NCI-H1092 (cell line): ENCODE measurements at regions not wholly inside any gene's neighbourhood (a gene's known extent, or its start where the extent isn't known, plus 50 kb on each side); places are given as distances from the start of the nearest gene placed in this dataset.

Experiments used
- DNase-seq: peaks from one replicate; lab custom pipeline; 2025; lab: John Stamatoyannopoulos, UW

DNA sequence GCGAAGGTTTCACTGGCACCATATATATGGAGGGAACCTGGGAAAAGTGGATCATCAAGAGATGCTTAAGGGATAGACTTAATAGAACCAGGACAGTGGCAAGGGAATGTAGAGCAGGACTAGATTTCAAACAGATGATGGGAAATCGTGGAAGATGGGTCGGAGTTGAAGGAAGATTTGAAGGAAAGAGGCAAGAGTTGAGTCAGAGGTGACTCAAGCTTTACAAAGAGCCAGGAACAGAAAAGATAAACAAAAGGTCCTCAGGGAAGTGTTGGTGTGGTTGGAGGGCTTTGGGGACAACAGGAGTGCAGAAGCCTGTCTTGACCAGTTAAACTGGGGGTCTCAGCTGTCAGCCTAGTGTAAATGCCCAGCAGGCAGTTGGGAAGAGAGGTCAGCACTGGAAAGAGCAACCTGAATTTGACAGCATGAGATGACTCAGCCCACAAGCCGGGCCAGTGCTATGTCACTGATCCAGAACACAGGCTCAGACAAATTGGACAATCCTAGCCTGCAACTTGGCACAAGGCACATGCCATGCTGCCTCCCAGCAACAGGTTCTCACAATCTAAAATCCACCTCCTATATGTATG is 230.5 kb downstream of the IDS start:
- DNase-seq: no peak

DNA sequence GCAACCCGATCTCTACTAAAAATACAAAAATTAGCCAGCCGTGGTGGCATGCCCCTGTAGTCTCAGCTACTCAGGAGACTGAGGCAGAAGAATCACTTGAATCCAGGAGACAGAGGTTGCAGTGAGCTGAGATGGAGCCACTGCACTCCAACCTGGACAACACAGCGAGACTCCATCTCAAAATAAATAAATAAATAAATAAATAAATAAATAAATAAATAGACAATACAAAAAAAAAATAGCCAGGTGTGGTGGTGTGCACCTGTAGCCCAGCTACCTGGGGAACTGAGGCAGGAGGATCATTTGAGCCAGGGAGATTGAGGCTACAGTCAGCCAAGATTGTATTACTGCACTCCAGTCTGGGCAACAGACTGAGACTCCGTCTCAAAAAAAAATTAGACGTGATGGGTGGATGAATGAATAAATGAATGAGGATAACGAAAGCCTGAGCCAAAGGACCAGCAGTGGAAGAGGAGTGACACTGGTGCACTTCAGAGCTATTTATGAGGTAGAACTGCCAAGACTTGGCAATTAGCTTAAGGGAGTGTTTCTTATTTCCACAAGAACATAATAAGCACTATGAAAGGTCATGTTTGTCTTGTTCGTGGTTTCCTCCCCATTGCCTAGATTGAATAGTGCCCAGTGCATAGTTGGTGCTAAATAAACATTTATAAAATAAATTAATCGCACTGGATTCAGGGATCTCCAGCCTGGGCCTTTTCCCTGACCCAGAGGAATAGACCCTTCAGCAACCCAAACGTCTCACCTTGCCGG is 232.2 kb downstream of the IDS start:
- no peak for DNase-seq

DNA sequence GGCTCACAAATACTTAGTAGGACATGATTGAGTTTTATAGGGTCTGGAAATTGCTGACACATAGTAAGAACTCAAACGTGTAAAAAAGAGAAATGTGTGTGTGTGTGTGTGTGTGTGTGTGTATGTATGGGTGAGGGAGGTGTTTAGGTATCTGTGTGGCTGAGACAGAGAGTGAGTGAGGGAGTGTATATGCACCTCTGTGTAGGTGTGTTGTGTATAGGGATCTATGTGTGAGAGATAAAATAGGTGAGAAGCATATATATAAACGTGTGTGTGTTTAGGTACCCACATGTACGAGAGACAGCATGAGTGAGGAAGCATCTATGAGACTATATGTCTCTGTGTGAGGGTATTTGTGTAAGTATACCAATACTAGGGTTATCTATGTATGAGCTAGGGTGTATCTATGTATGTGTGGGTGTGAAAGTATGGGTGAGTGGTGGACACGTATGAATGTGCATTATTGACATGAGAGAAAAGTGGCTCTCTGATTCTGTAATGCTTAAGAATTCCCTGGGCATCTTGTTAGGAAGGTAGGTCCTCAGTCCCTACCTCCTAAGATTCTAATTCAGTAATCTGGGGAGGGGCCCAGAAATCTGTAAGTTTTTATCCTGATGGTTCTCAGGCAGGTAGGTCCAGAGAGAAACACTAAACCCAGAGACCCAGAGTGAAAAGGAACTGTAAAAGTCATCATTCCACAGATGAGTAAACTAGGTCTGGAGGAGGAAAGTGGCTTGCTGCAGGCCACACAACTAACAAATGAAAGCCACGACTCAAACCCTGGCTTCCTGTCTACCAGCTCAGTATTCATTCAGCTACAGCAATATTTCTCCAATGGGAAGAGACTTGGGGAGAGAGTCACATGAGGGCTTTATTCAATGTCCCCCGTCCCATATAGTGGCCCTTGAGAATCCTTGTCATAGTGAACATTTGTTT is 237.0 kb downstream of the IDS start:
- no peak for DNase-seq

DNA sequence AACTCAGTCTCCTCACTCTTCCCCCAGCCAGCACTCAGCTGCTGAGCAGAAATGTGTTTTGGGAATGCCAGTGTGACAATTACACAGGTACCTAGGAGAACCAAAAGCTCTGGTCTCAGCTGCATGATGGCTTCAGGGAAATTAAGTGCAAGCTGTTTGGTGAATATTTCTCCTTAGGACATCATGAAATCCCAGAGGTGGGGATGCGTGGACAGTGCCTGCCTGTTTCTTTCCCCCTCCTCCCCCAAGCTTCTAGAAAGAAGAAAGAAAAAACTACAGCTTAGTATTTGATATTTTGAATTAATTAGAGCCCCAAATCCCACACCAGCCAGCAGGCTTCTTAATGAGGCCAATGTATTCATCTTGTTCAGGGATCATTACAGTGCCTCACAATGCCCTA is 243.0 kb downstream of the IDS start:
- DNase-seq: no peak

DNA sequence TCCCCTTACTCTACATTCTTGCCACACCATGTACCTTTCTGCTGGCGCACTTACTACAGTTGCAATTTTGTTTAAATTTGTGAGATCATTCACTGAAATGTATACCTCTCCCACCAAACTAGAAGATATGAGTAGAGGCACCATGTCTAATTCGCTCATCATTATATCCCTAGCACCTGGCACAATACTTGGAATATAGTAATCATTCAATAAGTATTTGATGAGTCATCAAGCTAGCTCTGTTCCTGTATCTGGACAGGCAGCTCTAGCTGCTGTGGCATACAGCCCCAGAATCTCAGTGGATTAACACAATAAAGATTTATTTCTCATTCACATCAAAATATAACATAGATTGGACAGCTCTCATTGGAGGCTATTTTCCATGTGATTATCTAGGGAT is 245.9 kb downstream of the IDS start:
- no peak for DNase-seq

DNA sequence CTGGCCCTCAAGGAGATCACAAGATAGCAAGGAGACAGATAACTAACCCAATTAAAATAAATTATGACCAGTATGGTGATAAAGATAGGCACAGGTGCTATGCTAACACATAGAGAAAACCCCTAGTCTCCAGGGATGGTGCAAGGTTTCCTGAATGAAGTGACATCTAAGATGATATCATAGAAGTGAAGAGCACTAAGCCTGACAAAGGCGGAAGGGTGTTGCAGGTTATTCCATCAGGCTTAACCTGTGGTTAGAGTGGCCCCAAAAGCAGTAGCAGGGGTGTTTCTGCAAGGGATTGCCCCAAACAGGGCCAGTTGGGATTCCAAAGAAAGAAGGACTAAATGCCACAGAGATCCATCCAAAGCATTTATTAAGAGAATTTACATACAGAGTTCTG is 249.2 kb downstream of the IDS start:
- DNase-seq: no peak

DNA sequence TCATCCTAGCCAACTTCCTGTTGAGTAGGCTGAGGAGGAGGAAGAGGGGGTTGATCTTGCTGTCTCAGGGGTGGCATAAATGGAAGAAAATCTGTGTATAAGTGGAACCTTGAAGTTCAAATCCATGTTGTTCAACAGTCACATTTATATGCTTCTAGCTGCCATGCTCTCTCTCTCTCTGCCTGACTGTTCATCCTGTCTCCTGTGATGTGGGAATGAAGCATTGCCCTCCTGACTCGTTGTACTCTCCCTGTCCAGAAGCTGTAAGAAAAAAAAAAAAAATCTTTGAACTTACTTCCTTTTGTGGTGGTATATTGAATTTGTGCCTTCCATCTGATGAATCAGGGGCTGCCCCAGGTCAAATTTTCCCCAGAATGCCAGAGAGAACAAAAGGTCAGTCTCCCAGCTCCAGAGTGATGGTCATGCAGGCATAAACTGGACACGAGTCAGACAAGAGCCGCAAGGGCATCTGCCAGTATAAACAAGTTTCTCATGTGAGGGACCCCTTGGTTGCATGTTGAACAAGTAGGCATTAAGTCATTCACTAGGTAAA is 257.0 kb downstream of the IDS start:
- DNase-seq: no peak

DNA sequence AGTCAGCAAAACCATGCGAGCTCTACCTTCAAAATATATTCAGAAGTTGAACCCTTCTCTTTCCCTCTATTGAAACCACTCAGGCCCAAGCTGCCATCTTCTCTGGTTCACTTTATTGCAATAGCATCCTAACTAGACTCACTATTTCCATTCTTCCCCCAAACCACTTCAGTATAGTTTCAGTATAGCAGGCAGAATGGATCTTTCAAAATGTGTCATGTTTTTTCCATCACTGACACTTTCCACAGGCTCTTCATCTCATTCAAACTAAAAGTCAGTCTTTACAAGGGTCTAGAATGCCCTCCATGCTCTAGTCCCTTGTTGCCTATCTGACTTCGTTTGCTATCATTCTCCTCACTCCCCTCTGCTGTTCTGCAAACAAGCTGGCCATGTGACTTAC is 274.4 kb downstream of the IDS start:
- DNase-seq: no peak

DNA sequence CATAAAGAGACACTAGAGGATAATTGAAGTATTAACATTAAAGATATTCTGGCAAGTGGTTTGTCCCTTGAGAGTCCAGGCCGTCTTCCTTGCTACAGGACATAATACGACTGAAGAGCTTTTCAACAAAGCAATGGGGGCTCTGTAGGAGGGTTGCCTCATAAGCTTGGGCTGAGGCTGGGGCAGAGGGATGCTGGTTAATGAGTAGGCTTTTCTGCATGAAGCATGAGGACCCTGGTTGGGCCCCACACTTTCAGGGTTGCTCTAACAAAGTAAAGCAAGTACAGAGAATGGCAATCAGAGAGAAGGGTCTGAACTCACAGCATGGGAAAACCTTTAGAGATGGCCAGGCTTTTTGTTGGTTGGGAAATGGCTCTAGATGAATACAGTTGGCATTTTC is 281.3 kb downstream of the IDS start:
- no peak for DNase-seq

DNA sequence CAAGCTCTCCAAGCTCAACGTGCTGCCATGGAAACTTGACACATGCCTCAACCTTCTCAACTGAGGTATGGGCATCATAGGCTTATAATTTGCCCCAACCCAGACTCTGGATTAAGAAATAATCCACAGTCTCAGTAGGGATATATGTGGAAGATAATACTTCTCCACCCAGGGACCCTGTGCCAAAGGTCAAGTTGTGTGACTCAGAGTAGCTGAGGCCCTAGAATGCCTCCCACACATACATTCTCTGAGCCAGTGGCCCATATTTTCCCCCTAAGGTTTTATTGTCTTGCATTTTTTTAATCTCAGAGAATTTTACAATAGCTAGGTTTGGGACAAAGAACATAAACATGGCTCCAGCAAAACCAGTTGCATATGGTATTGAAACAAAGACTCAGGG is 283.1 kb downstream of the IDS start:
- DNase-seq: no peak

DNA sequence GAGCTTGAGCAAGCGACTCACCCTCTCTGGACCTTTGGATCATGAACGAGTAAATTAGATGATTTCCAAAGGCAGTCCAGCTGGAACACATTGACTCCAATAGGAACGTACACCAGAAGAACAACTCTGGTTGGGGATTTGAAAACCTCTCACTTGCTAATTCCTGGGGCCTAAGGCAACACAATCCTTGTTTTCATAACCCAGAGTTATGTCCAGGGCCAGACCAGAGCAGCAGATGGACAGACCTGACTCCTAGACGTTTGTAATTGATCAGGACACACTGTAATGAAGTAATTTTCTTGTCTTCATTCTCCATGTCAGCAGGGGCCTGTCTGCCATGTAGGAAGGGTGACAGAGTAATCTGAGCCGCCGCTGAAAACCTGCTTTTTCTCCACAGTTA is 283.9 kb downstream of the IDS start:
- DNase-seq: no peak

DNA sequence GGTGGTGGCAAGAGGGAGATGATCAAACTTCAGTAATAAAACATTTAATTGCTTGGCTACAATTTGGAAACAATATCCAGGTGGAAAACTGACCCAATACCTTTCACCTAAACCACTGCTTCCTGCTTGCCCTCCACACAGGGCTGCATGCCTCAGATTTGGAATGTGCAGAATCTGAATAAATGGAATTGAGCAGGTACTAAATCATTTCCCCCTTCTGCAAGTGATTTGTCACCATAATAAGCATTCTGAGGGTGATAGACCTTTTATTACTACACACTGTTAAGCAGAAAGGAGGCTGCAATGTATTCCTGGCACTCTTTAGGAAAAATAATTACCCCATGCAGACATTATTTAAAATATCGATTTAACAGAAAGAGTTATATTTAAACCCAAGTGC is 291.8 kb downstream of the IDS start:
- DNase-seq: no peak

DNA sequence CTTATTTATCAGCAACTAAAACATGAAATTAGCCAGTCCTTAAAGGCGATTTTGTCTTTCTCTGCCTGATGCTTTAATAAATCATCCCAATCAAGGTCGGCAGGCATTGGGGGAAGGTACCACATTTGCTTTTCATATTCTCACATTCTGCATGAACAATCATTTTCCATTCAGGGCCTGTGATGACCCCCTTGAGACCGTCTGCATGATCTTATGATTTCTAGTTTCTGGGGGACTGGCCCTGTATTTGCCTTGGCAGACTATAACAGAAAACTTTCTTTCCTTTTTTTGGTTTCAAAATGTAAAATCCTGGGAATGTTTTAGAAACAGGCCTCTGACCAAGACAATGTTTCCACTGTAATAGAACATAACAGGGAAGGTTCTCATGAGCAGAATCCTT is 296.8 kb downstream of the IDS start:
- DNase-seq: no peak

DNA sequence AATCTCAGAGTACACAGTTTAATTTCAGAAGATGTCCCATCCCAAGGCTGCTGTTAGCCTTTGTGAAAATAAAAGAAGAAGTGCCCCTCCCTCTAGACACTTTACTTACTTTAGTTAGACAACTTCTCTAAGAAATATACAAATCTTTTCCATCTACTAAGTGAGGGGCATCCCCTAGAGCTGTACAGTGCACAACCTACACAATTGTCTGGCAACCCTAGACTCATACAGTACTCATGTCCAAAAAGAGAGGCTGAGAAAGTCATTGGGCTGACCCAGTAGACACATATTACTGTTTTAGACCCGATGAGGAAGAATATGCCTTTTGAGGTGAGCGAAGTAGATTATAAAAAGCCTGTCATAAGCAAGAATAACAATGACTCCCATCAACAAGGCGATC is 297.6 kb downstream of the IDS start:
- no peak for DNase-seq

DNA sequence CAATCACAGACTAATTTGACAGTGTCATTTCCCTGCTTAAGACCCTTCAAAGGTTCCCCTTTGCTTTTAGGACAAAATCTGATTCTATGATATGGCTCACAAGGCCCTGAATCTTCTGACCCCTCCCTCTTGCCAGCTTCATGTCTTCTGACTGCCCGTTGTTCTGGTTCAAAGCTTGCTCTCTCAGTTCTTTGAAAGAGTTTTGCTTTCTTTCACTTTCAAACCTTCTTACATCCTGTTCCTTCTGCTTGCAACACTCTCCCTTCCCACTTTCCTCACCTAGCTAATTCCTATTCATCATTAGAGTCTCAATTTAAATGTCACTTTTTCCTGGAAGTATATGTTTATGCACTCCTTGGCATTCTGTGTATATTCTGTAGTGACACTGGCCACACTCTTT is 299.2 kb downstream of the IDS start:
- DNase-seq: no peak

DNA sequence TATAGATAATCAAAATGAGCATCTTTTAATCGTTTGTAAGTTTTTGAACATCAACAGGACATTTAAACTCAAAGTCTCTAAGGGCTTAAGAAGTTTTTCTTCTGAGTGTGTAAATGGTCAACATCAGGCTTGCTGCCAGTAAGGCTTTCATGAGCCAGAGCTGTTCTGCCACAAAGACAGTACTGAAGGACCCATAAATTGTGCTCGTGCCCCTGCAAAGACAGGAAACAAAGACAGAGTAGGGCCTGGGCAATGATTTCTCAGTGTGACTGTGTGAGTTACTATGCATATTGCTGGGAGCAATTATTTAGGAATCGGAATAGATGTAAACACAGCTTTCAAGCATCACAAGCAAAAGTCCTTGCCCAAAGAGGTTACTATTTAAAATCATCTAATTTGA is 300.0 kb downstream of the IDS start:
- DNase-seq: no peak

DNA sequence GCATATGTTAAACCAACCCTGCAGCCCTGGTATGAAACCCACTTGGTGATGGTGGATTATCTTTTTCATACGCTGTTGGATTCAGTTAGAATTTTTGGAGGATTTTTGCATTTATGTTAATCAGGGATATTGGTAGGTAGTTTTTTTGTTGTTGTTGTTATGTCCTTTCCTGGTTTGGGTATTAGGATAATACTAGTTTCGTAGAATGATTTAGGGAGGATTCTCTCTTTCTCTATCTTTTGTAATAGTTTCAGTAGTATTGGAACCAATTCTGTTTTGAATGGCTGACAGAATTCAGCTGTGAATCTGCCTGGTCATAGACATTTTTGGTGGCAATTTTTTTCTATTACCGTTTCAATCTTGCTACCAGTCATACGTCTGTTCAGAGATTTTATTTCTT is 305.4 kb downstream of the IDS start:
- no peak for DNase-seq

DNA sequence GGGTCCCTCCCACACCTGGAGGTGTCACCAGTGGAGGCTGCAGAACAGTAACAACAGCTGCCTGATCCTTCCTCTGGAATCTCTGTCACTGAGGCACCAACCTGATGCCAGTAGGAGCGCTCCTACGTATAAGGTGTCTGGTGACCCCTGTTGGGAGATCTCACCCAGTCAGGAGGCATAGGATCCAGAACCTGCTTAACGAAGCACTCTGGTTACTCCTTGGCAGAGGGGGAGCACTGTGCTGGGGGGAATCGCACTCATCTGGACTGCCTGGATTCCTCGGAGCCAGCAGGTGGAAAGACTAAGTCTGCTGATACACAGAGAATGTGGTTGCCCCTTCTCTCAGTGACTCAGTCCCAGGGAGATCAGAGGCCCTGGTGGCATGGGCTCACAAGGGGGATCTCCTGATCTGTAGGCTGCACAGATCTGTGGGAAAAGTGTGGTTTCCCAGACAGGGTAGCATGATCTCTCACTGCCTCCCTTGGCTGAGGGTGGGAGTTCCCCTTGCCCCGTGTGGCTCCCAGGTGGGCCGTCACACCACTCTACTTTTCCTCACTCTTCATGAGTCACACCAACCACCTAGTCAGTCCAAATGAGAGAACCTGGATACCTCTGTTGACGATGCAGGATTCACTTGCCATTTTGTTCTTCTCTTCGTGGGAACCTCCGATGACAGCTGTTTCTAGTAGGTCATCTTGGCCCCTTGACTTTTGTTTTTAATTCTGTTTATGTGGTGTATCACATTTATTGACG is 305.9 kb downstream of the IDS start:
- no peak for DNase-seq

DNA sequence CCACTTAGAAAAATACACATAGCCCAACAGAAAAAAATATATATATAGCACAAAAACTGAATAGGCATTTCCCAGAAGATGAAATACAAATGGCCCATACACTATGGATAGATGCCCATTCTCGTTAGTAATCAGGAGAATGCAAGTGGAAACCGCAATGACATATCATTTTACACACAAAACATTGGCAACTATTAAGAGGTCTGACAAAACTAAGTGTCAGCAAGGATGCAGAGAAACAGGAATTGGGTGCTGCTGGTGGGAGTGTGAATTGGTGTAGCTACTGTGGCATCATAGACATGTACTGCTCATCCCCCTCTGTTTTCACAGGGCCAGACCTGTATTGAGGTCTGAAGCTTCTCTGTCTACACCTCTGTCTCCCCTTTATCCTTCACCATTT is 320.0 kb downstream of the IDS start:
- no peak for DNase-seq

DNA sequence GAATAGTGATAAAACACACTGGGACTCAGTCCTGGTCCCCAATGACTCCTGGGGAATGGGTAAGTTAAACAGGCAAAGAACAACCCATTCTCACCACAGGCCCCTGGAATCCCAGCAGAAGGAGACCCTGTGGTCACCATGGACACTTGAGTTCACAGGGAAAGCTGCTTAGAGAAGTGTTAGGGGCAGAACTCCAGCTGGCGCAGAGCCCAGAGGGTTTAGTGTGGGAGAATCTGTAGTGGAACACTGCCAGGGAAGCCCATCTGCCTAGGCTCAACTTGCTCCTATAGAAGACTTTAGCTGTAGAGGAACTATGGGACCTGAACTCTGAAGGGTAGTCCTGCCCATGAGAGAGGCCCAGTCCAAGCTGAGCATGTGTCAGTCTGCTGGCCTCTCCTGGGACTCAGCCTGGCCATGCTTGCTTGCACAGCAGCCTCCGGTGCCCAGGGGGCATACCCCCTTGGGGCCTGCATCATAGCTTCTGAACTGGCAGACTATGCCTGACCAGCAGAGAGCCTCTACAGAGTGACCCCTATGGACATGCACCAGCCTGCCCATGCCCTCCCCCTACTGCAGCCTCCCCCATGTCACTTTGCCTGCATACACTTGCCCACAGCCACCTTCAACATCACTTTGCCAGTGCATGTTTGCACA is 343.5 kb downstream of the IDS start:
- no peak for DNase-seq

DNA sequence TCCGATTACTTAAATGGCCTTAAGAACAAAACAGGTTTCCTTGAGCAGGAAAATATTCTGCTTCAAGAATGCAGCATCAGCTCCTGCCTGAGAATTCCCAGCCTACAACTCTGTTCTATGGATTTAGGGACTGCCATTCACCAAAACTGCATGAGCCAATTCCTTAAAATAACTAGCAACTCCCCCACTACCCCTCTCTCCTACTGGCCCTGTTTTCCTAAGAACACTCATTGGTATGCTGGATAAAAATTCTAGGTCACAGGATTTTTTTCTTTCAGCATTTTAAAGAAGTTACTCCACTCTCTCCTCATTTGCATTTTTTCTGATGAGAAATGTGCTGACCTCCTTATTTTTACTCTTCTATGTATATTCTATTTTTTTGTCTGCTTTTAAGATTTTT is 347.1 kb downstream of the IDS start:
- no peak for DNase-seq

DNA sequence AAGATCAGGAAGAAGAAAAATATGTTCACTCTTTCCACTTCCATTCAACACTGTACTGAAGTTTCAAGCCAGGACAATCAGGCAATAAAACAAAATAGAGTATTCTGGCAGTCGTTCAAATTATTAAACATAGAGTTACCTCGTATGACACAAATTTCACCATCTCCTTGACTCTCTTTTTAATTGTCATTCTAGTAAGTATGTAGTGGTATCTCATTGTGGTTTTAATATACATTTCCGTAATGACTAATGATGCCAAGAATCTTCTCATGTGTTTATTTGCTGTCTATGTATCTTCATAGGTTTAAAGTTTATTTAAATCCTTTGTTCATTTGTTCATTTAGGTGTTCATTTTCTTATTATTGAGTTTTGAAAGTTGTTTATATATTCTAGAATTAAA is 352.2 kb downstream of the IDS start:
- no peak for DNase-seq
